Heart left ventricle (tissue), 13 donors: ENCODE measurements at regions not wholly inside any gene's neighbourhood (a gene's known extent, or its start where the extent isn't known, plus 50 kb on each side); places are given as distances from the start of the nearest gene placed in this dataset.

Experiments used
- CTCF ChIP-seq, 12 donors: fragments of 200-600 bp; sonication (generic) in 4 of 12; IDR thresholded peaks; one replicate each; pipeline versions ENCODE4 v1.5.0 to v1.8.0; 2018 to 2022; ENCODE audit warnings: antibody characterized with exemption in 12 of 12, mild to moderate bottlenecking in 5 of 12
- POLR2A ChIP-seq, 2 donors: fragments of 450-650 bp; IDR thresholded peaks; one replicate each; pipeline ENCODE4 v1.6.1; 2017; ENCODE audit warnings: antibody characterized with exemption in 2 of 2, mild to moderate bottlenecking in 2 of 2, moderate library complexity in 2 of 2
- donor health status: ischemic (EF 13 %, LVEDD 7.1; RV severe dilation, severe dysfunction).
- donor health status: DM: no; HTN: yes; CAD: no.
- donor health status: DM: no; HTN: no; CAD: no.
- donor health status: ischemic (EF 25% LVEDD 6.9; RV normal size, moderate dysfunction).
- donor health status: ischemic (EF 25% LVEDD 5.7; RV mildly dilated, moderate dysfunction).
- donor health status: ischemic (EF 35%, LVEDD 5.7; RV mildly dilated, moderate dysfunction).
- donor health status: nonischemic (EF 11% LVEDD 7.7; RV severe dilation, severe dysfunction).
- donor health status: DM: yes; HTN: yes; CAD: no.
- donor health status: PGD.
- donor health status: ischemic (EF 29% LVEDD 5.4; RV normal size, mild dysfunction).
- donor health status: nonischemic (EF 23%, LVEDD 6.1; RV moderate dilation, normal function).

- TF ChIP-seq POLR2A (IDR thresholded peaks at IDR 0.05): no peak
- TF ChIP-seq CTCF (IDR thresholded peaks at IDR 0.05): no peak
Observed at GRCh38 chr10:88207121-88207546, 343.7 kb downstream of the PTEN start.
